IMR-90 (cell line): ENCODE measurements at regions not wholly inside any gene's neighbourhood (a gene's known extent, or its start where the extent isn't known, plus 50 kb on each side); places are given as distances from the start of the nearest gene placed in this dataset.

Experiments used
- ATAC-seq: fragments of 200-7000 bp; cut with Tn5 transposase; 2 replicates; pipeline ENCODE4 v1.9.1; 2020; ENCODE audit warnings: low read depth, mild to moderate bottlenecking, moderate library complexity
- BruUV-seq: library from RNA; stranded (reverse); fragments of 400-500 nt; replicated peaks from 2 replicates; lab custom pipeline; 2021; lab: Mats Ljungman, UMichigan
- CTCF ChIA-PET: fragments of 300-600 bp; formaldehyde crosslinking; extraction: SDS; loops from one replicate; lab custom pipeline; 2021; ENCODE audit warnings: antibody characterized with exemption; lab: Yijun Ruan, JAX
- POLR2A ChIA-PET: fragments of 300-600 bp; sonication (Branson Sonifier 250); formaldehyde crosslinking; loops from one replicate; lab custom pipeline; 2022; ENCODE audit warnings: antibody characterized with exemption; ENCODE audit not compliant: unreplicated experiment; lab: Charles Lee
- DNase-seq: peaks from one replicate; pipeline ENCODE4 v3.0.0; 2013
- H2AFZ ChIP-seq: replicated peaks from 2 replicates; pipeline ENCODE3; 2013; ENCODE audit warnings: low read length, mild to moderate bottlenecking; ENCODE audit not compliant: poor library complexity
- H2AK5ac ChIP-seq: 2 replicates; pipeline ENCODE4 v1.6.1; 2013; ENCODE audit warnings: low read depth, low read length, inconsistent platforms
- H2AK9ac ChIP-seq: replicated peaks from 2 replicates; pipeline ENCODE3; 2013; ENCODE audit warnings: mild to moderate bottlenecking, low read depth, low read length, moderate library complexity; ENCODE audit not compliant: poor library complexity
- H2BK120ac ChIP-seq: 2 replicates; pipeline ENCODE4 v1.6.1; 2013; ENCODE audit warnings: low read depth, low read length, inconsistent platforms
- H2BK15ac ChIP-seq: 3 replicates; pipeline ENCODE4 v1.6.1; 2013; ENCODE audit warnings: low read depth, low read length, inconsistent platforms
- H2BK20ac ChIP-seq: 2 replicates; pipeline ENCODE4 v1.6.1; 2013; ENCODE audit warnings: low read depth, mild to moderate bottlenecking, inconsistent platforms, low read length, moderate library complexity
- H2BK5ac ChIP-seq: 2 replicates; pipeline ENCODE4 v1.6.1; 2013; ENCODE audit warnings: mild to moderate bottlenecking, low read depth, low read length, inconsistent platforms; ENCODE audit not compliant: poor library complexity, severe bottlenecking
- H3K14ac ChIP-seq: replicated peaks from 2 replicates; pipeline ENCODE4 v1.6.1; 2013; ENCODE audit warnings: low read depth, low read length, inconsistent platforms
- H3K18ac ChIP-seq: 2 replicates; pipeline ENCODE4 v1.6.1; 2013; ENCODE audit warnings: low read depth, low read length, control low read depth
- H3K23ac ChIP-seq: 2 replicates; pipeline ENCODE4 v1.6.1; 2013; ENCODE audit warnings: low read depth, low read length, inconsistent platforms
- H3K27ac ChIP-seq: 2 replicates; pipeline ENCODE4 v1.5.1; 2013; ENCODE audit warnings: mild to moderate bottlenecking, control low read depth, low read length; ENCODE audit not compliant: insufficient read depth
- H3K27me3 ChIP-seq: 2 replicates; pipeline ENCODE4 v1.6.1; 2013; ENCODE audit warnings: low read length; ENCODE audit not compliant: control insufficient read depth, insufficient read depth
- H3K36me3 ChIP-seq: 2 replicates; pipeline ENCODE4 v1.6.1; 2013; ENCODE audit warnings: low read length, mixed read lengths; ENCODE audit not compliant: control insufficient read depth, insufficient read depth
- H3K4ac ChIP-seq: 2 replicates; pipeline ENCODE4 v1.6.1; 2013; ENCODE audit warnings: low read depth, low read length, inconsistent platforms
- H3K4me1 ChIP-seq: 2 replicates; pipeline ENCODE4 v1.6.1; 2013; ENCODE audit warnings: low read length, mixed read lengths; ENCODE audit not compliant: control insufficient read depth, insufficient read depth
- H3K4me2 ChIP-seq: 2 replicates; pipeline ENCODE4 v1.6.1; 2013; ENCODE audit warnings: low read depth, mild to moderate bottlenecking, control low read depth, low read length, moderate library complexity
- H3K4me3 ChIP-seq: 2 replicates; pipeline ENCODE4 v1.5.1; 2013; ENCODE audit warnings: low read depth, mild to moderate bottlenecking, control low read depth, low read length, moderate library complexity; ENCODE audit not compliant: insufficient read depth
- H3K56ac ChIP-seq: 2 replicates; pipeline ENCODE4 v1.6.1; 2013; ENCODE audit warnings: low read length, inconsistent platforms; ENCODE audit not compliant: insufficient read depth; ENCODE audit errors: extremely low read depth
- H3K79me1 ChIP-seq, 2 experiments: 2 replicates each; pipeline ENCODE4 v1.6.1; 2013; ENCODE audit warnings: low read length in 2 of 2, inconsistent platforms in 1 of 2, low read depth in 1 of 2
- H3K9ac ChIP-seq: 2 replicates; pipeline ENCODE4 v1.6.1; 2013; ENCODE audit warnings: low read depth, low read length, control low read depth
- H3K9me1 ChIP-seq: 2 replicates; pipeline ENCODE4 v1.6.1; 2013; ENCODE audit warnings: low read length, inconsistent platforms; ENCODE audit not compliant: insufficient read depth
- H3K9me3 ChIP-seq: 2 replicates; pipeline ENCODE4 v1.6.1; 2013; ENCODE audit warnings: low read length; ENCODE audit not compliant: control insufficient read depth, insufficient read depth
- H4K20me1 ChIP-seq: 2 replicates; pipeline ENCODE4 v1.6.1; 2013; ENCODE audit warnings: low read length, inconsistent platforms; ENCODE audit not compliant: insufficient read depth
- H4K5ac ChIP-seq: 2 replicates; pipeline ENCODE4 v1.6.1; 2013; ENCODE audit warnings: mild to moderate bottlenecking, low read depth, low read length, control low read depth
- H4K8ac ChIP-seq, 2 experiments: 2 replicates each; pipeline ENCODE4 v1.6.1; 2013; ENCODE audit warnings: low read depth in 2 of 2, low read length in 2 of 2, control low read depth in 1 of 2, inconsistent platforms in 1 of 2
- H4K91ac ChIP-seq: 2 replicates; pipeline ENCODE4 v1.6.1; 2013; ENCODE audit warnings: low read depth, low read length, inconsistent platforms; ENCODE audit not compliant: insufficient read depth
- BHLHE40 ChIP-seq: fragments of 150-350 bp; IDR thresholded peaks from 2 replicates; pipeline ENCODE4 v1.6.1; 2016; ENCODE audit warnings: mild to moderate bottlenecking, low read depth, low read length
- CEBPB ChIP-seq: IDR thresholded peaks from 2 replicates; pipeline ENCODE4 v1.6.1; 2012; ENCODE audit warnings: low read depth, low read length, improper control_type of control experiment
- CHD1 ChIP-seq: IDR thresholded peaks from 2 replicates; pipeline ENCODE4 v1.6.1; 2012; ENCODE audit warnings: low read depth, low read length, improper control_type of control experiment
- CTCF ChIP-seq: conservative IDR thresholded peaks from 2 replicates; pipeline ENCODE4 v1.5.1; 2012; ENCODE audit warnings: mild to moderate bottlenecking, low read depth, low read length, improper control_type of control experiment
- MAFK ChIP-seq: IDR thresholded peaks from 2 replicates; pipeline ENCODE4 v1.6.1; 2012; ENCODE audit warnings: low read depth, low read length, improper control_type of control experiment
- MAZ ChIP-seq: IDR thresholded peaks from 2 replicates; pipeline ENCODE4 v1.6.1; 2012; ENCODE audit warnings: low read depth, mild to moderate bottlenecking, low read length, improper control_type of control experiment, moderate library complexity, borderline replicate concordance
- MXI1 ChIP-seq: IDR thresholded peaks from 2 replicates; pipeline ENCODE4 v1.6.1; 2012; ENCODE audit warnings: low read depth, mild to moderate bottlenecking, low read length, moderate library complexity, borderline replicate concordance
- NFE2L2 ChIP-seq: fragments of 150-350 bp; IDR thresholded peaks from 2 replicates; pipeline ENCODE4 v1.6.1; 2016; ENCODE audit warnings: low read depth, mild to moderate bottlenecking, low read length
- RAD21 ChIP-seq: IDR thresholded peaks from 2 replicates; pipeline ENCODE4 v1.6.1; 2012; ENCODE audit warnings: low read length, improper control_type of control experiment
- RCOR1 ChIP-seq: IDR thresholded peaks from 2 replicates; pipeline ENCODE4 v1.6.1; 2012; ENCODE audit warnings: mild to moderate bottlenecking, low read length, improper control_type of control experiment; ENCODE audit not compliant: insufficient replicate concordance
- RFX5 ChIP-seq: IDR thresholded peaks from 2 replicates; pipeline ENCODE4 v1.8.0; 2012; ENCODE audit warnings: low read depth, mild to moderate bottlenecking, low read length, moderate library complexity
- SMC3 ChIP-seq: fragments of 150-350 bp; IDR thresholded peaks from 2 replicates; pipeline ENCODE4 v1.6.1; 2016; ENCODE audit warnings: low read depth, mild to moderate bottlenecking, antibody characterized with exemption, low read length, moderate library complexity
- USF2 ChIP-seq: fragments of 150-350 bp; IDR thresholded peaks from 2 replicates; pipeline ENCODE4 v1.6.1; 2017; ENCODE audit warnings: mild to moderate bottlenecking, antibody characterized with exemption, low read length, low read depth
- WGBS, 2 experiments: methylation state at CpG; one replicate each; pipeline versions ENCODE4 v1.1.5 to v1.1.7; 2013; ENCODE audit warnings: missing lambda C conversion rate in 2 of 2; ENCODE audit not compliant: insufficient read length in 1 of 2; ENCODE audit errors: extremely low coverage in 2 of 2; 5-methylcytosine and 5-hydroxymethylcytosine counted together
- dilution Hi-C: fragments of 300-500 bp; cut with HindIII; formaldehyde crosslinking; loops from one replicate; pipeline ENCODE4 v1.14.3; 2018; ENCODE audit warnings: low sequenced_read_pairs; ENCODE audit not compliant: unreplicated experiment
- in situ Hi-C: fragments of 300-500 bp; cut with MboI; formaldehyde crosslinking; loops from 3 replicates; pipeline ENCODE4 v1.14.3; 2019; ENCODE audit warnings: low sequenced_read_pairs, inconsistent platforms, mixed read lengths
- intact Hi-C: fragments of 100-400 bp; cut with micrococcal nuclease; formaldehyde crosslinking; loops from 2 replicates; pipeline ENCODE4 v1.10.0; 2022

- ChIA-PET POLR2A (no interaction called here), CTCF (no interaction called here)
- Histone ChIP-seq H2AK5ac (no peak overlapping the region), H3K18ac (no peak overlapping the region), H2BK5ac (no peak overlapping the region), H2AFZ (no peak overlapping the region), H4K91ac (no peak overlapping the region), H3K36me3 (no peaks in the 10 kb centered on the region), H2BK120ac (no peak overlapping the region), H4K20me1 (no peaks in the 10 kb centered on the region), H3K79me1 (no peaks in the 10 kb centered on the region), H3K9ac (no peak overlapping the region), H3K9me3 (peaks cover 1% of the 10 kb centered on the region; the same call in 1 of the 2 replicates), H3K4ac (no peak overlapping the region), H3K27ac (no peak overlapping the region), H3K9me1 (no peaks in the 10 kb centered on the region), H3K27me3 (no peaks in the 10 kb centered on the region), H4K5ac (no peak overlapping the region), H3K4me2 (no peak overlapping the region), H3K23ac (no peak overlapping the region), H3K56ac (no peak overlapping the region), H3K4me1 (no peaks in the 10 kb centered on the region), H4K8ac (no peak overlapping the region), H2BK20ac (no peak overlapping the region), H3K4me3 (no peak overlapping the region), H2BK15ac (no peak overlapping the region), H3K14ac (no peak overlapping the region), H2AK9ac (no peak overlapping the region)
- no CpG with 5 or more reads among the region's 9 CpGs for WGBS, 2 experiments
- ATAC-seq (no peak), DNase-seq (no peak)
- intact Hi-C loops (no loop called here), in situ Hi-C loops (no loop called here), dilution Hi-C loops (no loop called here)
- BruUV-seq = no TSS peak
- TF ChIP-seq BHLHE40 (no peak), CTCF (no peak), SMC3 (no peak), NFE2L2 (no peak), RCOR1 (no peak), RAD21 (no peak), MXI1 (no peak), MAFK (no peak), CHD1 (no peak), RFX5 (no peak), CEBPB (no peak), USF2 (no peak), MAZ (no peak)
These were observed 69.7 kb upstream of the GRM3 start for GRCh38 chr7:86574006-86574405.
